ENCODE measurements at regions not wholly inside any gene's neighbourhood (a gene's known extent, or its start where the extent isn't known, plus 50 kb on each side); places are given as distances from the start of the nearest gene placed in this dataset.

- DNase-seq (ENCODE audit: low read depth), result peak; percentile 45
Measured at GRCh38 chr7:27462575-27463270, 200.0 kb downstream of the HIBADH start.

GRCh38 chr7:27464970-27465369 lies 197.7 kb downstream of the HIBADH start:
- DNase-seq (ENCODE audit: low read depth), result no peak

- no peak for DNase-seq (ENCODE audit: low read depth)
Measured at GRCh38 chr7:27466703-27467102, 196.0 kb downstream of the HIBADH start.

GRCh38 chr7:27472043-27472442 lies 190.6 kb downstream of the HIBADH start:
- no peak for DNase-seq (ENCODE audit: low read depth)

All from amniotic epithelial cell (primary cell).